Activated CD8-positive, alpha-beta memory T cell treated with anti-CD3 and anti-CD28 coated beads, Interleukin-2, amount 50 U/mL, for 48 hours (primary cell): ENCODE measurements at regions not wholly inside any gene's neighbourhood (a gene's known extent, or its start where the extent isn't known, plus 50 kb on each side); places are given as distances from the start of the nearest gene placed in this dataset.

Source experiments
- DNase-seq: peaks from one replicate; pipeline ENCODE4 v3.0.0-alpha.2; 2020

GRCh38 chr13:50587645-50588373 lies 255.7 kb downstream of the DLEU7 start:
- no peak for DNase-seq

GRCh38 chr13:50588491-50589130 lies 254.9 kb downstream of the DLEU7 start:
- no peak for DNase-seq

GRCh38 chr13:50589139-50589538 lies 254.4 kb downstream of the DLEU7 start:
- no peak for DNase-seq

- no peak for DNase-seq
Observed at GRCh38 chr13:50589651-50590054, 253.8 kb downstream of the DLEU7 start.

GRCh38 chr13:50592412-50593155 lies 250.9 kb downstream of the DLEU7 start:
- no peak for DNase-seq

- no peak for DNase-seq
Observed at GRCh38 chr13:50593207-50593606, 250.3 kb downstream of the DLEU7 start.

GRCh38 chr13:50594276-50595051 lies 249.0 kb downstream of the DLEU7 start:
- peak; percentile 60 for DNase-seq

GRCh38 chr13:50595196-50595595 lies 248.3 kb downstream of the DLEU7 start:
- no peak for DNase-seq

GRCh38 chr13:50596156-50596555 lies 247.3 kb downstream of the DLEU7 start:
- DNase-seq = no peak

GRCh38 chr13:50596776-50597203 lies 246.7 kb downstream of the DLEU7 start:
- DNase-seq = no peak

- DNase-seq = no peak
Observed at GRCh38 chr13:50598338-50598737, 245.2 kb downstream of the DLEU7 start.

GRCh38 chr13:50599046-50599445 lies 244.4 kb downstream of the DLEU7 start:
- no peak for DNase-seq

GRCh38 chr13:50599927-50600326 lies 243.6 kb downstream of the DLEU7 start:
- DNase-seq = no peak

- no peak for DNase-seq
Observed at GRCh38 chr13:50608370-50608769, 235.1 kb downstream of the DLEU7 start.

GRCh38 chr13:50609011-50609410 lies 234.5 kb downstream of the DLEU7 start:
- DNase-seq = no peak

- no peak for DNase-seq
Observed at GRCh38 chr13:50610238-50610637, 233.3 kb downstream of the DLEU7 start.

- no peak for DNase-seq
Observed at GRCh38 chr13:50611117-50611781, 232.2 kb downstream of the DLEU7 start.

- DNase-seq = no peak
Observed at GRCh38 chr13:50612717-50613116, 230.8 kb downstream of the DLEU7 start.

GRCh38 chr13:50613356-50613831 lies 230.1 kb downstream of the DLEU7 start:
- no peak for DNase-seq

GRCh38 chr13:50615234-50615633 lies 228.3 kb downstream of the DLEU7 start:
- no peak for DNase-seq

- no peak for DNase-seq
Observed at GRCh38 chr13:50616101-50616500, 227.4 kb downstream of the DLEU7 start.

GRCh38 chr13:50617134-50617721 lies 226.3 kb downstream of the DLEU7 start:
- DNase-seq = no peak
